ENCODE measurements at regions not wholly inside any gene's neighbourhood (a gene's known extent, or its start where the extent isn't known, plus 50 kb on each side); places are given as distances from the start of the nearest gene placed in this dataset.

DNA sequence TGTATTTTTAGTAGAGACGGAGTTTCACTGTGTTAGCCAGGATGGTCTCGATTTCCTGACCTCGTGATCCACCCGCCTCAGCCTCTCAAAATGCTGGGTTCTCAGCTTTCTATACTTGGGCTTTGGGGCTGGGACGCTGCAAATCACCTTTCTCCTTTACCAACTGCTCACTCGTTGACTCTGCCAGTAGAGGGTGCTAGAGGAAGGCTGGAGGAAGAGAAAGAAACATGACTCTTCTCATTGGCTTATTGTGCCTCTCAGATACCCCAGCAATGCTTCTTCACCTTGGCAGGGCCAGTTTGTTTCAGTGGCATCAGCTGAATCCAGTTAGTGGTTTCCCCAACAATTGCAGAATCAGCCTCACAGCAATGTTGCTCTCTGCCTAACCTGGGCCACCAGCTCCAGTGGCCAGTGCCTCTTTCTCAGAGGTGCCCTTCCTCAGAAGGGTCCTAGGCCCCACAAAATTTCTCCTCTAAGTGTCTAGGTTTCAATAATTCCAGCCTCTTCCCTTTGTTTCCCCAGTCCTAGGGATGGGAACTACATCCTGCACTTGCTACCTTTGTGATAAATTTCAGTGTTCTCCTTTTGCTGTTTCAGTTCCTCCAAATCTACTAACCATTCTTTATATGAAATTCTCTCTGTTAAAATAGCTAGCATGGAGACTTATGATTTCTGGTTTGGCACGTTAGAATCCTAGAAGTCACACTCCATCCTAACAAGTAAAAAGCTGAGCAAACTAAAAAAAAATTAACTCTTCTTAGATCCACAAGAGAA is 71.5 kb upstream of the VSTM5 start:
- no peaks in the 10 kb centered on the region; the same call in 1 of the 3 replicates for H3K36me3 Mint-ChIP-seq (ENCODE audit: low read depth)
- H3K9me3 Mint-ChIP-seq, result peaks cover 12% of the 10 kb centered on the region; the same call in 2 of the 3 replicates
- Histone ChIP-seq H2AFZ (peak overlapping the region; percentile 94), H3K9me2 (ENCODE audit: insufficient read depth) (no peaks in the 10 kb centered on the region), H4K20me1 (replicated peaks; ENCODE audit: insufficient read depth) (no peaks in the 10 kb centered on the region), H3K79me2 (replicated peaks; ENCODE audit: insufficient read depth) (no peaks in the 10 kb centered on the region), H3K27me3 (ENCODE audit: insufficient read depth) (no peaks in the 10 kb centered on the region), H3F3A (replicated peaks; ENCODE audit: low read depth) (no peaks in the 10 kb centered on the region), H3K36me3 (ENCODE audit: insufficient read depth) (no peaks in the 10 kb centered on the region), H3K4me1 (ENCODE audit: insufficient read depth) (no peaks in the 10 kb centered on the region), H3K4me3 (no peak overlapping the region), H3K4me2 (no peak overlapping the region), H3K27ac (ENCODE audit: low read depth) (no peak overlapping the region)
- H3K4me3 Mint-ChIP-seq, result no peak overlapping the region
- peaks cover 3% of the 10 kb centered on the region; the same call in 1 of the 3 replicates for H3K4me1 Mint-ChIP-seq
- H3K27ac Mint-ChIP-seq, result peak overlapping the region; percentile 11; the same call in 1 of the 2 replicates
- DNase-seq (ENCODE audit: low spot score) (peak; percentile 96), ATAC-seq (peak; percentile 100)
- no peak for TF ChIP-seq NANOG (IDR thresholded peaks at IDR 0.05; ENCODE audit: borderline replicate concordance)
- TF ChIP-seq, protein P1, sequence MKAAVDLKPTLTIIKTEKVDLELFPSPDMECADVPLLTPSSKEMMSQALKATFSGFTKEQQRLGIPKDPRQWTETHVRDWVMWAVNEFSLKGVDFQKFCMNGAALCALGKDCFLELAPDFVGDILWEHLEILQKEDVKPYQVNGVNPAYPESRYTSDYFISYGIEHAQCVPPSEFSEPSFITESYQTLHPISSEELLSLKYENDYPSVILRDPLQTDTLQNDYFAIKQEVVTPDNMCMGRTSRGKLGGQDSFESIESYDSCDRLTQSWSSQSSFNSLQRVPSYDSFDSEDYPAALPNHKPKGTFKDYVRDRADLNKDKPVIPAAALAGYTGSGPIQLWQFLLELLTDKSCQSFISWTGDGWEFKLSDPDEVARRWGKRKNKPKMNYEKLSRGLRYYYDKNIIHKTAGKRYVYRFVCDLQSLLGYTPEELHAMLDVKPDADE (IDR thresholded peaks at IDR 0.05), result no peak
- TF ChIP-seq EZH2phosphoT487 (IDR thresholded peaks at IDR 0.05; ENCODE audit: unreplicated experiment), result no peak
- TF ChIP-seq, protein P2, sequence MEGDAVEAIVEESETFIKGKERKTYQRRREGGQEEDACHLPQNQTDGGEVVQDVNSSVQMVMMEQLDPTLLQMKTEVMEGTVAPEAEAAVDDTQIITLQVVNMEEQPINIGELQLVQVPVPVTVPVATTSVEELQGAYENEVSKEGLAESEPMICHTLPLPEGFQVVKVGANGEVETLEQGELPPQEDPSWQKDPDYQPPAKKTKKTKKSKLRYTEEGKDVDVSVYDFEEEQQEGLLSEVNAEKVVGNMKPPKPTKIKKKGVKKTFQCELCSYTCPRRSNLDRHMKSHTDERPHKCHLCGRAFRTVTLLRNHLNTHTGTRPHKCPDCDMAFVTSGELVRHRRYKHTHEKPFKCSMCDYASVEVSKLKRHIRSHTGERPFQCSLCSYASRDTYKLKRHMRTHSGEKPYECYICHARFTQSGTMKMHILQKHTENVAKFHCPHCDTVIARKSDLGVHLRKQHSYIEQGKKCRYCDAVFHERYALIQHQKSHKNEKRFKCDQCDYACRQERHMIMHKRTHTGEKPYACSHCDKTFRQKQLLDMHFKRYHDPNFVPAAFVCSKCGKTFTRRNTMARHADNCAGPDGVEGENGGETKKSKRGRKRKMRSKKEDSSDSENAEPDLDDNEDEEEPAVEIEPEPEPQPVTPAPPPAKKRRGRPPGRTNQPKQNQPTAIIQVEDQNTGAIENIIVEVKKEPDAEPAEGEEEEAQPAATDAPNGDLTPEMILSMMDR (conservative IDR thresholded peaks at IDR 0.05; ENCODE audit: low read depth in 2 of 2), result peak; percentile 96 to 99
- no peak for TF ChIP-seq STAT1 (IDR thresholded peaks at IDR 0.05; ENCODE audit: unreplicated experiment)
- TF ChIP-seq, protein P3, sequence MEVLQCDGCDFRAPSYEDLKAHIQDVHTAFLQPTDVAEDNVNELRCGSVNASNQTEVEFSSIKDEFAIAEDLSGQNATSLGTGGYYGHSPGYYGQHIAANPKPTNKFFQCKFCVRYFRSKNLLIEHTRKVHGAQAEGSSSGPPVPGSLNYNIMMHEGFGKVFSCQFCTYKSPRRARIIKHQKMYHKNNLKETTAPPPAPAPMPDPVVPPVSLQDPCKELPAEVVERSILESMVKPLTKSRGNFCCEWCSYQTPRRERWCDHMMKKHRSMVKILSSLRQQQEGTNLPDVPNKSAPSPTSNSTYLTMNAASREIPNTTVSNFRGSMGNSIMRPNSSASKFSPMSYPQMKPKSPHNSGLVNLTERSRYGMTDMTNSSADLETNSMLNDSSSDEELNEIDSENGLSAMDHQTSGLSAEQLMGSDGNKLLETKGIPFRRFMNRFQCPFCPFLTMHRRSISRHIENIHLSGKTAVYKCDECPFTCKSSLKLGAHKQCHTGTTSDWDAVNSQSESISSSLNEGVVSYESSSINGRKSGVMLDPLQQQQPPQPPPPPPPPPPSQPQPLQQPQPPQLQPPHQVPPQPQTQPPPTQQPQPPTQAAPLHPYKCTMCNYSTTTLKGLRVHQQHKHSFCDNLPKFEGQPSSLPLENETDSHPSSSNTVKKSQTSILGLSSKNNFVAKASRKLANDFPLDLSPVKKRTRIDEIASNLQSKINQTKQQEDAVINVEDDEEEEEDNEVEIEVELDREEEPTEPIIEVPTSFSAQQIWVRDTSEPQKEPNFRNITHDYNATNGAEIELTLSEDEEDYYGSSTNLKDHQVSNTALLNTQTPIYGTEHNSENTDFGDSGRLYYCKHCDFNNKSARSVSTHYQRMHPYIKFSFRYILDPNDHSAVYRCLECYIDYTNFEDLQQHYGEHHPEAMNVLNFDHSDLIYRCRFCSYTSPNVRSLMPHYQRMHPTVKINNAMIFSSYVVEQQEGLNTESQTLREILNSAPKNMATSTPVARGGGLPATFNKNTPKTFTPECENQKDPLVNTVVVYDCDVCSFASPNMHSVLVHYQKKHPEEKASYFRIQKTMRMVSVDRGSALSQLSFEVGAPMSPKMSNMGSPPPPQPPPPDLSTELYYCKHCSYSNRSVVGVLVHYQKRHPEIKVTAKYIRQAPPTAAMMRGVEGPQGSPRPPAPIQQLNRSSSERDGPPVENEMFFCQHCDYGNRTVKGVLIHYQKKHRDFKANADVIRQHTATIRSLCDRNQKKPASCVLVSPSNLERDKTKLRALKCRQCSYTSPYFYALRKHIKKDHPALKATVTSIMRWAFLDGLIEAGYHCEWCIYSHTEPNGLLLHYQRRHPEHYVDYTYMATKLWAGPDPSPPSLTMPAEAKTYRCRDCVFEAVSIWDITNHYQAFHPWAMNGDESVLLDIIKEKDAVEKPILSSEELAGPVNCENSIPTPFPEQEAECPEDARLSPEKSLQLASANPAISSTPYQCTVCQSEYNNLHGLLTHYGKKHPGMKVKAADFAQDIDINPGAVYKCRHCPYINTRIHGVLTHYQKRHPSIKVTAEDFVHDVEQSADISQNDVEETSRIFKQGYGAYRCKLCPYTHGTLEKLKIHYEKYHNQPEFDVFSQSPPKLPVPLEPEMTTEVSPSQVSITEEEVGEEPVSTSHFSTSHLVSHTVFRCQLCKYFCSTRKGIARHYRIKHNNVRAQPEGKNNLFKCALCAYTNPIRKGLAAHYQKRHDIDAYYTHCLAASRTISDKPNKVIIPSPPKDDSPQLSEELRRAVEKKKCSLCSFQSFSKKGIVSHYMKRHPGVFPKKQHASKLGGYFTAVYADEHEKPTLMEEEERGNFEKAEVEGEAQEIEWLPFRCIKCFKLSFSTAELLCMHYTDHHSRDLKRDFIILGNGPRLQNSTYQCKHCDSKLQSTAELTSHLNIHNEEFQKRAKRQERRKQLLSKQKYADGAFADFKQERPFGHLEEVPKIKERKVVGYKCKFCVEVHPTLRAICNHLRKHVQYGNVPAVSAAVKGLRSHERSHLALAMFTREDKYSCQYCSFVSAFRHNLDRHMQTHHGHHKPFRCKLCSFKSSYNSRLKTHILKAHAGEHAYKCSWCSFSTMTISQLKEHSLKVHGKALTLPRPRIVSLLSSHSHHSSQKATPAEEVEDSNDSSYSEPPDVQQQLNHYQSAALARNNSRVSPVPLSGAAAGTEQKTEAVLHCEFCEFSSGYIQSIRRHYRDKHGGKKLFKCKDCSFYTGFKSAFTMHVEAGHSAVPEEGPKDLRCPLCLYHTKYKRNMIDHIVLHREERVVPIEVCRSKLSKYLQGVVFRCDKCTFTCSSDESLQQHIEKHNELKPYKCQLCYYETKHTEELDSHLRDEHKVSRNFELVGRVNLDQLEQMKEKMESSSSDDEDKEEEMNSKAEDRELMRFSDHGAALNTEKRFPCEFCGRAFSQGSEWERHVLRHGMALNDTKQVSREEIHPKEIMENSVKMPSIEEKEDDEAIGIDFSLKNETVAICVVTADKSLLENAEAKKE (CRISPR knock-in tag; IDR thresholded peaks at IDR 0.05), result no peak
- no peak for TF ChIP-seq ZNF114 (CRISPR knock-in tag; IDR thresholded peaks at IDR 0.05)
- TF ChIP-seq EZH2 (IDR thresholded peaks at IDR 0.05; ENCODE audit: low read depth, unreplicated experiment), result no peak
- H3K27me3 Mint-ChIP-seq (ENCODE audit: insufficient read depth, low read depth, poor library complexity), result no peaks in the 10 kb centered on the region
